ENCODE measurements at regions not wholly inside any gene's neighbourhood (a gene's known extent, or its start where the extent isn't known, plus 50 kb on each side); places are given as distances from the start of the nearest gene placed in this dataset.

DNA sequence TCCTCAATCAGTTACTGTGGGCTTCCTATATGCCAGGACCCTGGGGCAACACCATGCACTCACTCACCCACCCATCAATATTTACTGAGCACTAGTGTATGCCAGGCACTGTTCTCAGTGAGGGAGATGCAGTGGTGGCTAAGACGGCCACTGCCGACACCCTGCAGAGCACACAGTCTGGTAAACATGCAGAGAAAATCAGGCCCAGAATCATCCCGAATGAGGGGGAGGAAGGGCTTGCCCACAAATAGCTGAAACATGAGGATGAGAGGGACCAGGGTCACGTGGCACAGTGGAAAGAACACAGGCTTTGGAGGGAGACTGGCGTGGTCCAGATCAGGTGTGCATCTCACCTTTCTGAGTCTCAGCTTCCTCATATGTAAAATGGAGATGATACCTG is 89.2 kb upstream of the IGSF21 start:
- TF ChIP-seq, protein P1, sequence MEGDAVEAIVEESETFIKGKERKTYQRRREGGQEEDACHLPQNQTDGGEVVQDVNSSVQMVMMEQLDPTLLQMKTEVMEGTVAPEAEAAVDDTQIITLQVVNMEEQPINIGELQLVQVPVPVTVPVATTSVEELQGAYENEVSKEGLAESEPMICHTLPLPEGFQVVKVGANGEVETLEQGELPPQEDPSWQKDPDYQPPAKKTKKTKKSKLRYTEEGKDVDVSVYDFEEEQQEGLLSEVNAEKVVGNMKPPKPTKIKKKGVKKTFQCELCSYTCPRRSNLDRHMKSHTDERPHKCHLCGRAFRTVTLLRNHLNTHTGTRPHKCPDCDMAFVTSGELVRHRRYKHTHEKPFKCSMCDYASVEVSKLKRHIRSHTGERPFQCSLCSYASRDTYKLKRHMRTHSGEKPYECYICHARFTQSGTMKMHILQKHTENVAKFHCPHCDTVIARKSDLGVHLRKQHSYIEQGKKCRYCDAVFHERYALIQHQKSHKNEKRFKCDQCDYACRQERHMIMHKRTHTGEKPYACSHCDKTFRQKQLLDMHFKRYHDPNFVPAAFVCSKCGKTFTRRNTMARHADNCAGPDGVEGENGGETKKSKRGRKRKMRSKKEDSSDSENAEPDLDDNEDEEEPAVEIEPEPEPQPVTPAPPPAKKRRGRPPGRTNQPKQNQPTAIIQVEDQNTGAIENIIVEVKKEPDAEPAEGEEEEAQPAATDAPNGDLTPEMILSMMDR (conservative IDR thresholded peaks at IDR 0.05; ENCODE audit: low read depth, low read length) = no peak
- TF ChIP-seq EZH2 (IDR thresholded peaks at IDR 0.05; ENCODE audit: borderline replicate concordance, low read depth, low read length, poor library complexity, severe bottlenecking) = no peak
